Ramos (cell line): ENCODE measurements at regions not wholly inside any gene's neighbourhood (a gene's known extent, or its start where the extent isn't known, plus 50 kb on each side); places are given as distances from the start of the nearest gene placed in this dataset.

Experiments
- in situ Hi-C: fragments of 300-500 bp; cut with MboI; formaldehyde crosslinking; loops from one replicate; pipeline ENCODE4 v1.14.3; 2022; ENCODE audit warnings: low sequenced_read_pairs; ENCODE audit not compliant: unreplicated experiment

GRCh38 chr12:92419201-92419600 lies 273.6 kb upstream of the BTG1 start:
- in situ Hi-C loops = loop anchor here (25.0 kb wide), 1 partner anchor 607 kb away; no protein-coding TSS in a partner anchor

GRCh38 chr12:92418381-92418780 lies 272.7 kb upstream of the BTG1 start:
- in situ Hi-C loops = loop anchor here (25.0 kb wide), 1 partner anchor 606 kb away; no protein-coding TSS in a partner anchor

- in situ Hi-C loops = loop anchor here (25.0 kb wide), 1 partner anchor 605 kb away; no protein-coding TSS in a partner anchor
These were observed 271.7 kb upstream of the BTG1 start for GRCh38 chr12:92417373-92417772.

- in situ Hi-C loops = loop anchor here (25.0 kb wide), 1 partner anchor 604 kb away; no protein-coding TSS in a partner anchor
These were observed 270.8 kb upstream of the BTG1 start for GRCh38 chr12:92416385-92416812.

- in situ Hi-C loops = loop anchor here (25.0 kb wide), 1 partner anchor 602 kb away; no protein-coding TSS in a partner anchor
These were observed 268.8 kb upstream of the BTG1 start for GRCh38 chr12:92414170-92415070.

- in situ Hi-C loops = loop anchor here (25.0 kb wide), 1 partner anchor 601 kb away; no protein-coding TSS in a partner anchor
These were observed 267.6 kb upstream of the BTG1 start for GRCh38 chr12:92413286-92413685.

- in situ Hi-C loops = loop anchor here (25.0 kb wide), 1 partner anchor 601 kb away; no protein-coding TSS in a partner anchor
These were observed 267.2 kb upstream of the BTG1 start for GRCh38 chr12:92412856-92413255.

GRCh38 chr12:92411687-92412086 lies 266.0 kb upstream of the BTG1 start:
- in situ Hi-C loops = loop anchor here (25.0 kb wide), 1 partner anchor 599 kb away; no protein-coding TSS in a partner anchor

- in situ Hi-C loops = loop anchor here (25.0 kb wide), 1 partner anchor 596 kb away; no protein-coding TSS in a partner anchor
These were observed 262.6 kb upstream of the BTG1 start for GRCh38 chr12:92408072-92408900.

- in situ Hi-C loops = loop anchor here (25.0 kb wide), 1 partner anchor 594 kb away; no protein-coding TSS in a partner anchor
These were observed 260.9 kb upstream of the BTG1 start for GRCh38 chr12:92406404-92407070.

- in situ Hi-C loops = loop anchor here (25.0 kb wide), 1 partner anchor 594 kb away; no protein-coding TSS in a partner anchor
These were observed 260.2 kb upstream of the BTG1 start for GRCh38 chr12:92405801-92406251.

- in situ Hi-C loops = loop anchor here (25.0 kb wide), 1 partner anchor 593 kb away; no protein-coding TSS in a partner anchor
These were observed 259.3 kb upstream of the BTG1 start for GRCh38 chr12:92404921-92405320.

- in situ Hi-C loops = loop anchor here (25.0 kb wide), 1 partner anchor 592 kb away; no protein-coding TSS in a partner anchor
These were observed 258.7 kb upstream of the BTG1 start for GRCh38 chr12:92404259-92404894.

GRCh38 chr12:92403210-92404175 lies 257.8 kb upstream of the BTG1 start:
- in situ Hi-C loops = loop anchor here (25.0 kb wide), 1 partner anchor 591 kb away; no protein-coding TSS in a partner anchor

- in situ Hi-C loops = loop anchor here (25.0 kb wide), 1 partner anchor 590 kb away; no protein-coding TSS in a partner anchor
These were observed 256.8 kb upstream of the BTG1 start for GRCh38 chr12:92402415-92402814.

GRCh38 chr12:92400006-92400405 lies 254.4 kb upstream of the BTG1 start:
- in situ Hi-C loops = loop anchor here (25.0 kb wide), 1 partner anchor 588 kb away; no protein-coding TSS in a partner anchor

- in situ Hi-C loops = no loop called here
These were observed 253.1 kb upstream of the BTG1 start for GRCh38 chr12:92398565-92399309.
